RWPE1 (cell line): ENCODE measurements at regions not wholly inside any gene's neighbourhood (a gene's known extent, or its start where the extent isn't known, plus 50 kb on each side); places are given as distances from the start of the nearest gene placed in this dataset.

Experiments used
- CTCF ChIA-PET: fragments of 350-600 bp; sonication (Branson Sonifier 250); formaldehyde crosslinking; extraction: SDS; loops from one replicate; lab custom pipeline; 2021; lab: Yijun Ruan, JAX
- POLR2A ChIA-PET: fragments of 400-600 bp; formaldehyde crosslinking; extraction: SDS; loops from one replicate; lab custom pipeline; 2020; ENCODE audit warnings: antibody characterized with exemption; ENCODE audit not compliant: low non-redundant PET; lab: Yijun Ruan, JAX
- DNase-seq: peaks from one replicate; pipeline ENCODE4 v3.0.0; 2012; ENCODE audit warnings: low spot score
- H3K27ac ChIP-seq: fragments of 450-650 bp; 2 replicates; pipeline ENCODE4 v1.5.1; 2017
- CTCF ChIP-seq: fragments of 450-650 bp; conservative IDR thresholded peaks from 2 replicates; pipeline ENCODE4 v1.5.1; 2017; ENCODE audit warnings: low read depth, mild to moderate bottlenecking

GRCh38 chr10:130801276-130801675 lies 510.2 kb downstream of the TCERG1L start:
- TF ChIP-seq CTCF = no peak
- no peak for DNase-seq
- ChIA-PET POLR2A (no interaction called here), CTCF (no interaction called here)
- H3K27ac ChIP-seq = no peak overlapping the region

GRCh38 chr10:130801784-130802183 lies 509.7 kb downstream of the TCERG1L start:
- no peak overlapping the region for H3K27ac ChIP-seq
- DNase-seq = no peak
- ChIA-PET POLR2A (no interaction called here), CTCF (no interaction called here)
- TF ChIP-seq CTCF = no peak

- ChIA-PET CTCF (no interaction called here), POLR2A (no interaction called here)
- no peak overlapping the region for H3K27ac ChIP-seq
- DNase-seq = no peak
- no peak for TF ChIP-seq CTCF
Measured at GRCh38 chr10:130802301-130802700, 509.2 kb downstream of the TCERG1L start.

GRCh38 chr10:130804281-130804680 lies 507.2 kb downstream of the TCERG1L start:
- H3K27ac ChIP-seq = no peak overlapping the region
- ChIA-PET POLR2A (no interaction called here), CTCF (no interaction called here)
- no peak for TF ChIP-seq CTCF
- DNase-seq = no peak

GRCh38 chr10:130804778-130805634 lies 506.5 kb downstream of the TCERG1L start:
- no peak overlapping the region for H3K27ac ChIP-seq
- TF ChIP-seq CTCF = no peak
- CTCF ChIA-PET = no interaction called here
- POLR2A ChIA-PET = no interaction called here
- DNase-seq = no peak

GRCh38 chr10:130805635-130806030 lies 505.9 kb downstream of the TCERG1L start:
- no peak overlapping the region for H3K27ac ChIP-seq
- TF ChIP-seq CTCF = no peak
- POLR2A ChIA-PET = no interaction called here
- CTCF ChIA-PET = no interaction called here
- DNase-seq = no peak
